Right atrium auricular region (tissue), 2 donors: ENCODE measurements at regions not wholly inside any gene's neighbourhood (a gene's known extent, or its start where the extent isn't known, plus 50 kb on each side); places are given as distances from the start of the nearest gene placed in this dataset.

Source experiments
- DNase-seq: peaks from one replicate; pipeline ENCODE4 v3.0.0-alpha.2; 2019; ENCODE audit warnings: low spot score
- H3K27ac ChIP-seq, 2 donors: fragments of 200-600 bp; sonication (generic); 1 replicate in 1 of 2; 2 replicates in 1 of 2; pipeline ENCODE4 v1.5.1; 2016 to 2019
- H3K27me3 ChIP-seq, 2 donors: fragments of 200-600 bp; sonication (generic); one replicate each; pipeline versions ENCODE4 v1.5.1 to v1.6.0; 2017 to 2019
- H3K36me3 ChIP-seq: fragments of 200-600 bp; sonication (generic); one replicate; pipeline ENCODE4 v1.5.1; 2016
- H3K4me1 ChIP-seq, 2 donors: fragments of 200-600 bp; sonication (generic); one replicate each; pipeline versions ENCODE4 v1.5.1 to v1.6.0; 2017 to 2019
- H3K4me3 ChIP-seq, 2 donors: fragments of 200-600 bp; sonication (generic); 1 replicate in 1 of 2; 2 replicates in 1 of 2; pipeline ENCODE4 v1.5.1; 2017 to 2019; ENCODE audit warnings: mild to moderate bottlenecking in 1 of 2, moderate library complexity in 1 of 2
- H3K9me3 ChIP-seq, 2 donors: fragments of 200-600 bp; sonication (generic); one replicate each; pipeline ENCODE4 v1.5.1; 2019
- CTCF ChIP-seq, 2 donors: fragments of 200-600 bp; sonication (generic); IDR thresholded peaks; one replicate each; pipeline ENCODE4 v1.5.1; 2019; ENCODE audit warnings: antibody characterized with exemption in 2 of 2

GRCh38 chr18:75879196-75879595 is 451.7 kb upstream of the SMIM21 start:
- Histone ChIP-seq H3K9me3 (peaks cover 0 to 10% of the 10 kb centered on the region in 2 donors), H3K27me3 (no peaks in the 10 kb centered on the region), H3K36me3 (no peaks in the 10 kb centered on the region), H3K4me1 (no peaks in the 10 kb centered on the region), H3K4me3 (no peak overlapping the region), H3K27ac (no peak overlapping the region)
- DNase-seq, result no peak
- no peak for TF ChIP-seq CTCF (IDR thresholded peaks at IDR 0.05)

- H3K9me3 ChIP-seq, result peaks cover 0 to 6% of the 10 kb centered on the region in 2 donors
- no peak for DNase-seq
- H3K27ac ChIP-seq, result no peak overlapping the region
- no peak overlapping the region for H3K4me3 ChIP-seq
- no peaks in the 10 kb centered on the region for H3K36me3 ChIP-seq
- H3K27me3 ChIP-seq, result no peaks in the 10 kb centered on the region
- H3K4me1 ChIP-seq, result no peaks in the 10 kb centered on the region
- TF ChIP-seq CTCF (IDR thresholded peaks at IDR 0.05), result no peak
Observed at GRCh38 chr18:75875559-75875958, 448.1 kb upstream of the SMIM21 start.

DNA sequence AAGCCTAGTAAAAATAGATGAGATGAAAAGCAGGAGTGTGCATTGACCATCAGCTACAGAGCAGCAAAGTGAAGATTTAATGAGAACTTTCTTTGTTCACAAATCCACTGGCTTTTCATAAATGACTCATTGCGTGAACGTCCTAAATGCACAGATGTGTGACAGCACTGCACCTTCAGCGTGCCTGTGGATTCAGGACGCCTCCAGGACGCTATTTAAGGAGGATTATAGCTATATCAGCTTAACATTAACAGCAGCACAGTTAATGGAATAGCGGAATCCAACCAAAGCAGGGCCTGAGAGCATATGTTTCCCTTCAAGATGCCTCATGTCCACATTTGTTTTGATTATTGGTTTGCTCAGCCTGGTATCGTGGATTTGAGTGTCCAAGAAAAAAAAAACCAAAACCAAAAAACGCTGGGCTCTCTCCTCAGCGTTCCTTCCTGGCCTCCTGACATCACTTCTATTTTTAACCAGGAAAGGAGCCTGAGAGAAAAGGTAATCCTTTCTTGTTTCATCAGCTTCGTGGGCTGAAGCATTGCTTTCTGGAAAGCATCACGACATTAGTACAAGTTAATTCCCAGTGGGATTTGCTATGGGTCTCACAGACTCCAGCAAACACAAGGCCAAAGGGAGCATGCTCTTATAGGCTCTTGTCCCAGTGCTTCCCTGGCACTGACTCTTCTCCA is 447.0 kb upstream of the SMIM21 start:
- no peaks in the 10 kb centered on the region for H3K4me1 ChIP-seq
- H3K27me3 ChIP-seq, result no peaks in the 10 kb centered on the region
- no peak overlapping the region for H3K4me3 ChIP-seq
- no peak for DNase-seq
- H3K9me3 ChIP-seq, result peaks cover 0 to 6% of the 10 kb centered on the region in 2 donors
- TF ChIP-seq CTCF (IDR thresholded peaks at IDR 0.05), result no peak
- no peaks in the 10 kb centered on the region for H3K36me3 ChIP-seq
- H3K27ac ChIP-seq, result no peak overlapping the region

DNA sequence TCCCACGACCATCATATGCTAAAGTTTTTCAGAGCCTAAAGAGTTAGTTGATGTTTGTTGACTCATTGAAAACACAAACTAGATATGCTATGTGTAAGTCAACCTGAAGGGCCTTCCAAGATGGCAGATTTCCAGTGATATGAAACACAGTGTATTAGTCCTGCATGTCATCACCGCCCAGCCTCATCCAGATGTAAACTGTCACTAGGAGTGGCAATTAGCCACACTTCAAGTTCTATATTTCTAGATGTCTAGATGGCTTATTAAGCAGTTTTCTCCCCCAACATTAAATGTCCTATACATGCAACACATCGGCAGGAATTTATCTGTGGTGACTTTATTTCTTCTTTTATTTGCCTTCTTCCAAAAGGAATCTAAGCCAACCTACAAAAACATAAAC is 444.1 kb upstream of the SMIM21 start:
- H3K27me3 ChIP-seq, result no peaks in the 10 kb centered on the region
- H3K9me3 ChIP-seq, result no peaks in the 10 kb centered on the region
- DNase-seq, result no peak
- H3K4me3 ChIP-seq, result no peak overlapping the region
- TF ChIP-seq CTCF (IDR thresholded peaks at IDR 0.05), result no peak
- H3K36me3 ChIP-seq, result no peaks in the 10 kb centered on the region
- no peak overlapping the region for H3K27ac ChIP-seq
- H3K4me1 ChIP-seq, result no peaks in the 10 kb centered on the region

DNA sequence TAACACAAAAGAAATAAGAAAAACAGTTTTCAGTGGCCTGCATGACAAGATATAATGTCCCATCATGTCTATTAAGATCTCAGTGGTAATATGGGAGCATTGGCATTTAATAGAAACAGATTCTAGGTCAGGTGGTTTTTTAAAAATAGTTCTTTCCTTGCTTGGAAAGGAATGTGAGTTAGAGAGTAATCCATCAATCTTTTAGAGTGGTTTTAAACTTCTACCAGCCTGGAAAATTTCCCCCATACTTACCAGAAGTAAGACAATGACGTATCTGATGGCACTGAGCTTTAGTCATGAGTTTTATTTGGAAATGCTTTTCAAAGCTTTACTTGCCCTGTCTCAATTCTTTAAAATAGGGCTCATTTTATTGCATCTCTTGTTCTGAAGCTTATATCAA is 441.7 kb upstream of the SMIM21 start:
- no peak for DNase-seq
- no peak overlapping the region for H3K27ac ChIP-seq
- H3K9me3 ChIP-seq, result no peaks in the 10 kb centered on the region

More for the DNA sequence above, 441.7 kb upstream of the SMIM21 start:
- H3K27me3 ChIP-seq, result no peaks in the 10 kb centered on the region
- no peak for TF ChIP-seq CTCF (IDR thresholded peaks at IDR 0.05)
- H3K4me1 ChIP-seq, result no peaks in the 10 kb centered on the region
- no peak overlapping the region for H3K4me3 ChIP-seq
- no peaks in the 10 kb centered on the region for H3K36me3 ChIP-seq
